A673 (cell line): ENCODE measurements at regions not wholly inside any gene's neighbourhood (a gene's known extent, or its start where the extent isn't known, plus 50 kb on each side); places are given as distances from the start of the nearest gene placed in this dataset.

Experiments used
- BruUV-seq: library from RNA; stranded (reverse); fragments of 400-500 nt; replicated peaks from 2 replicates; lab custom pipeline; 2021; lab: Mats Ljungman, UMichigan
- CTCF ChIA-PET: fragments of 300-600 bp; sonication (Branson Sonifier 250); formaldehyde crosslinking; loops from one replicate; lab custom pipeline; 2022; ENCODE audit warnings: antibody characterized with exemption; lab: Charles Lee
- POLR2A ChIA-PET: fragments of 300-600 bp; sonication (Branson Sonifier 250); formaldehyde crosslinking; loops from one replicate; lab custom pipeline; 2022; ENCODE audit warnings: antibody characterized with exemption; ENCODE audit not compliant: low non-redundant PET; lab: Charles Lee
- DNase-seq: peaks from one replicate; pipeline ENCODE4 v3.0.0-alpha.2; 2015; ENCODE audit warnings: low spot score
- H3K27ac ChIP-seq: fragments of 200-600 bp; sonication (generic); 2 replicates; pipeline ENCODE4 v1.5.1; 2016; ENCODE audit warnings: mixed run types, low read depth, mild to moderate bottlenecking, mixed read lengths, antibody characterized with exemption, low read length; ENCODE audit not compliant: poor library complexity, severe bottlenecking
- H3K27me3 ChIP-seq: fragments of 200-600 bp; sonication (generic); replicated peaks from 2 replicates; pipeline ENCODE4 v1.6.1; 2017; ENCODE audit warnings: mixed run types, low read depth, mild to moderate bottlenecking, mixed read lengths, antibody characterized with exemption, low read length; ENCODE audit not compliant: insufficient read depth, poor library complexity
- H3K36me3 ChIP-seq: fragments of 200-600 bp; sonication (generic); 2 replicates; pipeline ENCODE4 v1.6.1; 2016; ENCODE audit warnings: mixed run types, mild to moderate bottlenecking, mixed read lengths, antibody characterized with exemption, low read length; ENCODE audit not compliant: insufficient read depth, poor library complexity, severe bottlenecking
- H3K4me1 ChIP-seq: fragments of 200-600 bp; sonication (generic); 2 replicates; pipeline ENCODE4 v1.6.1; 2017; ENCODE audit warnings: mixed run types, mild to moderate bottlenecking, mixed read lengths, antibody characterized with exemption, low read length; ENCODE audit not compliant: insufficient read depth, poor library complexity, severe bottlenecking
- H3K4me3 ChIP-seq: fragments of 200-600 bp; sonication (generic); 2 replicates; pipeline ENCODE4 v1.5.1; 2016; ENCODE audit warnings: low read depth, mixed run types, mild to moderate bottlenecking, mixed read lengths, low read length; ENCODE audit not compliant: poor library complexity, severe bottlenecking
- H3K9me3 ChIP-seq: fragments of 200-600 bp; sonication (generic); 2 replicates; pipeline ENCODE4 v1.6.1; 2016; ENCODE audit warnings: mixed run types, low read depth, mild to moderate bottlenecking, mixed read lengths, antibody characterized with exemption, low read length; ENCODE audit not compliant: poor library complexity, severe bottlenecking
- CTCF ChIP-seq: fragments of 300-800, 200-600 bp; sonication (generic); conservative IDR thresholded peaks from 2 replicates; pipeline ENCODE4 v1.5.1; 2017; ENCODE audit warnings: low read depth, mild to moderate bottlenecking, antibody characterized with exemption, low read length, moderate library complexity, mixed read lengths
- EZH2 ChIP-seq: fragments of 200-600 bp; sonication (generic); IDR thresholded peaks from 2 replicates; pipeline ENCODE4 v1.6.1; 2017; ENCODE audit warnings: borderline replicate concordance, low read depth, mild to moderate bottlenecking, mixed read lengths, antibody characterized with exemption, low read length; ENCODE audit not compliant: poor library complexity, severe bottlenecking
- intact Hi-C: fragments of 100-400 bp; cut with micrococcal nuclease; formaldehyde crosslinking; loops from one replicate; pipeline ENCODE4 v1.10.0; 2022; ENCODE audit not compliant: unreplicated experiment

GRCh38 chr6:37113976-37114375, 56.0 kb upstream of the PIM1 start:
- peaks cover 11% of the 10 kb centered on the region for H3K4me1 ChIP-seq
- intact Hi-C loops, result no loop called here
- TF ChIP-seq CTCF (no peak), EZH2 (no peak)
- ChIA-PET CTCF (no interaction called here), POLR2A (no interaction called here)
- no peaks in the 10 kb centered on the region for H3K27me3 ChIP-seq
- no peak overlapping the region for H3K27ac ChIP-seq
- H3K9me3 ChIP-seq, result no peaks in the 10 kb centered on the region
- no peak overlapping the region for H3K4me3 ChIP-seq
- H3K36me3 ChIP-seq, result no peaks in the 10 kb centered on the region
- DNase-seq, result no peak
- no TSS peak for BruUV-seq

- no peak overlapping the region for H3K4me3 ChIP-seq
- no peaks in the 10 kb centered on the region for H3K9me3 ChIP-seq
- no TSS peak for BruUV-seq
- no peak overlapping the region for H3K27ac ChIP-seq
- no peak for DNase-seq
- H3K36me3 ChIP-seq, result no peaks in the 10 kb centered on the region
- intact Hi-C loops, result no loop called here
- POLR2A ChIA-PET, result no interaction called here
- TF ChIP-seq CTCF (no peak), EZH2 (no peak)
- CTCF ChIA-PET, result no interaction called here
- H3K4me1 ChIP-seq, result peaks cover 11% of the 10 kb centered on the region
- H3K27me3 ChIP-seq, result no peaks in the 10 kb centered on the region
Measured at GRCh38 chr6:37114612-37115011, 55.3 kb upstream of the PIM1 start.

GRCh38 chr6:37115236-37115895, 54.6 kb upstream of the PIM1 start:
- BruUV-seq, result no TSS peak
- no peak for DNase-seq
- Histone ChIP-seq H3K27me3 (no peaks in the 10 kb centered on the region), H3K4me3 (no peak overlapping the region), H3K36me3 (no peaks in the 10 kb centered on the region), H3K27ac (no peak overlapping the region), H3K9me3 (no peaks in the 10 kb centered on the region), H3K4me1 (peaks cover 5% of the 10 kb centered on the region)
- TF ChIP-seq CTCF (no peak), EZH2 (no peak)
- POLR2A ChIA-PET, result no interaction called here
- intact Hi-C loops, result no loop called here
- CTCF ChIA-PET, result no interaction called here
